Forelimb muscle (tissue), 1 donor: ENCODE measurements at regions not wholly inside any gene's neighbourhood (a gene's known extent, or its start where the extent isn't known, plus 50 kb on each side); places are given as distances from the start of the nearest gene placed in this dataset.
A peak's percentile ranks its signal among the peaks of the same experiment; 100 is the strongest.

Experiments used
- DNase-seq: peaks from one replicate; pipeline ENCODE4 v3.0.0-alpha.2; 2013; ENCODE audit warnings: low read depth

DNA sequence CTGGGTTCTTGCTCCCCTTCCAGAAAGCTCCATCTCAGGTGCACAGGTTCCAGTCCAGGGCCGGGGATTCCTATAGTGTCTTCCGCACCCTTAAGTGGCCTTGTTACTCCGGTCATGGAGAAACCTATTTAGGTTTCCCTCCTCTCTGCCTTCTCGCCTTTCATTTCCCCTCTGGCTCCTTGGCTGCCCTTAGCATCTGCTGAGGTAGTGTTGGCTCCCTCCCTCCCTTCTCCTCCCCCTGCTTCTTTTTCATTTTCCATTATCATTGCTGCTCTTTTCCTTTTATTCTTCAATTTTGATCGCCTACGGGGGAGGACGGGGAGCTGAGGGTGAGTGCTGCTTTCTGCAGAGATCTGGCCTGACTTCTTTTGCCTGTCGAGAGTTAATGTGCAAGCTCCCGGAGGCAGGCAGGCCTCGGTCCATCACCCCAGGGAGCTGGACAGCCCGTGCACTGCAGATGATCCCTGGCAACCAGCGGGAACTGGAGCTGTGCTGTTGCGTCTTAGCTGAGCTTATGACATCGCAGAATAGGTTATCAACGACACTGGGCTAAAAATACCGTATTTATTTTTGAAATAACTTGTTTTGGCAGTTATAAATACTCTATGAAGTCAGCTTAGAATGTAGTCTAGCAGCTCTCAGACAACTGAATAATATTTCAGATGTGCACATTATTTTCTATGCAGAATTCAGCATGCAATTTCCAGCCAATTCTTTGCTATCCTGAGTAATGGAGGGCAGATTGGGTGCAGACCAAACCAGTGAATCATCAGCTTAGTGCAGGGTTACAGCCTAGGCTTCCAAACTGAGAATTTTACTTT lies 141.9 kb downstream of the SLC4A3 start:
- DNase-seq, result peak; percentile 68

DNA sequence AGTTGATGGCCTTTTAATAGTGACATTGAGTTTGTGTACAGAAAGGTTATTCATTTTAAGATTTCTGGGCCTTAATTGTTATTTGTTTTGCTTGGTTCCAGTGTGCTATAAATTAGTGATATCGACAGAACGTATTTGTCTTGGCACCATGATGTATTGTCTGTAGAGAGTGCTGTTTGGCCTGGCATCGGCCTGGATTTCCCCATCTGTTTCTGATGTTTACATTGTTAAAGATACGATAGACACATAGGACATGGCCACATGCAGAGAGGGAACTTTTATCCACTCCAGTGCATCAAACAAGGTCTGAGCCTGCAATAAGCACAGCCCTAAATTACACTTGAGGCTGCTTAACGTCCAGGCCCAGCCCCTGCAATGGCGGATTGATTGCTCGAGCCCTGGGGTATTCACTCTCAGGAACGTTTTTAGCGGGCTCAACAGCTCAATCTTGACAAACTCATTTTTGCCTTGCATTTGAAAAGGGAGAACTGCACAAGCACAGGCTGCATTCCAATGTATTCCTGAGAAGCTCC lies 144.7 kb downstream of the SLC4A3 start:
- no peak for DNase-seq

DNA sequence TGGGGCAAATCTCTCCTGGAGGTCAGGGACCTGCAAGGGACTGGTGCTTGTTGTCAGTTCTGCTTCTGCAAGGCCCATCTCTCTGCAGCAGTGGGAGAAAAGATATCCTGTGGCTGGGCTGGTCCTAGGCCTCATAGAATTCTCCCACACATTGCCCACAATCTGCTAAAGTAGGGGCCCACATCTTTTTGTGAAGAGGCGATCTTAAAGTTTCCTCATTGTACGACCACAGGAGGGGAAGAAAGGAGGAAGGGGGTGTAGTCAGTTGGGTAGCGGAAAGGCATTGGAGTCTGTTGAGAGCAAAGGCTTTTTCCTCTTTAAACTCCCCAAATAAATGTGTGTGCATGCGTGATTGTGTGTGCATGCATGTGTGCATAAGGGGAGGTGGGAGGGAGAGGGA lies 145.3 kb downstream of the SLC4A3 start:
- DNase-seq, result no peak

DNA sequence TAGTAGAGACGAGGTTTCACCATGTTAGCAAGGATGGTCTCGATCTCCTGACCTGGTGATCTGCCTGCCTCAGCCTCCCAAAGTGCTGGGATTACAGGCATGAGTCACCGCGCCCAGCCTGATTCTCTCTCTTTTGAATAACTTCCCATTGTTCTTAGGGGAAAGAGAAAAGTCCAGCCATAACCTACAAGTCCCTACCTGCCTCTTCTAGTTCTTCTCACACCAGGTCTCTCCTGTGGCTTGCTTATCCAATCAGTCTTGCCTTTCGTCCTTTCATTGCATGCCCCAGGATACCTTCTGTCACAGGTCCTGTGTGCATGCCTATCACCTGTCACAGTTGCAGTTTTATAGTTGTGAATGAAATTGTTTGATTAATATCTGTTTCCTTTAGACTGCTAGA lies 148.1 kb downstream of the SLC4A3 start:
- DNase-seq, result no peak

DNA sequence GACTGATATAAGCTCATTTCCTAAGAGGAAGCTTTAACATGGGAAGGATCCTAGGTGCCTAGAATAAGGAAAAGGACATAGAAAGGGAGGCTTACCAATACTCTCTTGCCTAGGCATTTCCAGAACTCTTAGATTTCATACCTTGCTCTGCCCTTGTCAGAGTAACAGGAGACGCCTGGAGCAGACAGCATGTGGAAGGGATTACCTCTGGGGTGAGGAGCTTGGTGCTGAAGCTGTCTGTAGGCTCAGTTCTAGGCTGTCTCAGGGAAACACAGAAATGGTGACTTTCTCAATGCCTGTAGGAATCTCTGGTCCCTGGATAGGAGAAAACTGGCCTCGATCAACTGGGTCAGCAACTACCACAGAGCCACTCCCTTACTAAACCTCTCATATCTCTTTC lies 150.0 kb downstream of the SLC4A3 start:
- no peak for DNase-seq

DNA sequence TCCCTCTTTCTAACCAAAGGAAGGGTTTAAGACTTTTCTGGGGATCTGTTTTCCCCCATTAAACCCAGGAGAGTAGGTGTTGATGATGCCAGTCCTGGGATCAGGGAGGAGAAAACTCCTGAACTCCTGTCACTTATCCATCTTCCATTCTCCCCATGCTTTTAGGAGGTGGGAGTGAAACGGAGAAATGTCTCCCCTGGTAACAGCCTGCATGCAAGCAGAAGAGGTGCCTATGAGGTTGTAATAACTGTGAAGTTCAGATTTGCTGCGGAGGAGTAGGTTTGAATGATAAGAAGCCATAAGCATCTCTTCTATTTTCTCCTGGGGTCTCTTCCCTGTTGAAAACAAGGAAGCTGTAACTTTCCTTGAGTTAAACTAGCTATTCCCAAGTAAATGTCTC lies 150.8 kb downstream of the SLC4A3 start:
- no peak for DNase-seq

DNA sequence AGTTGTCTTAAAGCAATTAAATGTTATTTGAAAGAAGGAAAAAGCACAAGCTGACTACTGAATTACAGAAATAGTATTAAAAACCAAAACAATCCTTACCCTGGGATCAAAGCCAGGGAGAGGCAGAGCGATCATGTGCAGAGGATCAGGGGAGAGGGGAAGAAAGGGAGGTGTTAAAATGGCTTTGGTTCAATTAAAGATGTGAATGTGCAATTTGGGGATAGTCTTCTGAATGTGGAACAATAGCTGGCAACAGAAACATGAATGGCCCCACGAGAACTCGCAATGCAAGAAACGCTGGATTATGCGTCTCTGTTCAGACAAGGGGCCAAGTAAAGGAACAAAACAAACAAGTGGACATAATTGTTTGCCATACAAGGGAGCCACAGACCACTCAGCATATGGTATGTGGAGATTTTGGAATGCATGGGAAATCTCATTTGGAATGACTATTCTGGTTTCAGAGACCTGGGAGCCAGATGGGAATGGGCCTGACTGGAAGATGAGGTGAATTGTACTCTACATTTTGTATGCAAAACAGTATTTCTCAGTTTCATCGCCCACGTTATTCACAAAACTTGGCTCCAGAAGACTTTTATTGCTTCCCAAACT lies 155.4 kb downstream of the SLC4A3 start:
- peak; percentile 76 for DNase-seq

DNA sequence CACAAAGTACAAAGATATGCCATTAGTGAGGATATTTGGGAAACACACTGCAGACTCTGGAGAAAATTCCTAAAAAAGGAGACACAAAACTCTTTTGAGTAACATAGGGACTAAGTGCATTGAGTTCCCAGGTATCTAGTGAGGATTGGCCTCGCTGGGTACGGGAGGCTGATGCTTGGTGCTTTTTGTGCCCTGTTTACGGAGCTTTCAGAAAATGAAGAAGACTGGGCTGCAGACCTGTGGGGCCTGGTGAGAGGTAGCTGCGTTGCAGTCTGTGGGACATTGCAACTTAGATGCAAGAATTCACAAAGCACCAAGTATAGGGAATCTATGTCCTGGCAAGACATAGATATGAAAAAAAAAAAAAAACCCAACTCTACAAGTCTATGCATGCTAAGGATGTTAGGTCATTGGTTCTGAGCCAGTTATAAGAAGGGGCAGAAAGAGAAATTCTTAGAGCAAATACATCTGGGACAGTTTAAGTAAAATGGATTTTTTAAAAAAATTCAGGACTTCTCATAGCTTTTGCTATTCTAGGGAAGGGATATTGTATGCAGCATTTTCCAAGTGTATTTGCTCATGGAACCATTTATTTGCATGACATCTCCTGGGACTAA lies 156.0 kb downstream of the SLC4A3 start:
- DNase-seq, result peak; percentile 80

DNA sequence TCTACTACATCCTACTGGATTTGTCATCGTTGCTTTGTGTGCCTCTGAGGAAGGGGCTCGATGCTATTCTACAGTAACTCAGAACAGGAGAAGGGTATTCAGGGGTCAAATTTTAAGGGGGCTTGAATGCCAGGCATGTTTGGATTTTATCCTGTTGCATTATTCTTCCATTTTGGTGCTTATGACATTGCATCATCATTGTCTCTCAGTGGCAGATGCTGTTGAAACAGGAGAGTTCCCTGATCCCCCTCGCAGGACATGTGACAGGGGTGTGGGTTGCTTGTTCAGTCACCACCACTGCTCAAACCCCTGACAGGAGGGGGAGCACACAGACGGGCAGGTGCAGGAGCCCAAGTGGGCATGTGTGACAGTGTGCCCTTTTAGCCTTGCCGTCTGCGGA lies 156.7 kb downstream of the SLC4A3 start:
- no peak for DNase-seq

DNA sequence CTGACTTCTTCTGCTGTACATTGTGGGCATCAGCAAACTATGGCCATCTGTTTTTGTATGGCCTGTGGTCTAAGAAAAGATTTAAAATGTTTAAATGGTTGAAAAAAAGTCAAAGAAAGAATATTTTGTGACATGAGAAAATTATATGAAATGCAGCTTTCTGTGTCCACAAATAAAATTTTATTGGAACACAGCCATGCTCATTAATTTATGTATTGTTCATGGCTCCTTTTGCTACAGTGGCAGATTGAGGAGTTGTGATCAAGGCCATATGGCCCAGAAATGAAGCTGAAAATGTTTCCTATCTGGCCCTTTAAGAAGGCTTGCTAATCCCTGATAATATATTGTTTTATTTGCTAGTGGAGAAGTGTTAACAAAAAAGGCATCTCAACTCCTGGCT lies 162.0 kb downstream of the SLC4A3 start:
- no peak for DNase-seq

DNA sequence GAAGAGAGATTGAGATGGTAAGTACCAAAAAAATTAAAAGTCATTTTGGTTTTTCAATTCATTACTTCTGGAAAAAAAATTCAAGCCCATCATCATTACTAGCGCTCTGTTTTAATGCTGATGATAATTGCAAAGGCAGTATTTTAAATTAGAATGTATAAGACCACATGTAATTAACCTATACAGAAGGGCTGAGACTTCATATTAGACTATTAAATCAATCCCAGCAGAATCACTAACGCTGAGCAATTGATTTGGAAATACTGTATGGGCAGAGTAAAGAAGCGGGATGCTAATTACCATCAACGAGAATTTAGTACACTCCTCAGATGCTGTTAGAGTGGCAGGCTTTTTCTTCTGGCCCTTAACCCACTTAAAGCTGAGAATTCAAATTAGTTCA lies 165.0 kb downstream of the SLC4A3 start:
- no peak for DNase-seq

DNA sequence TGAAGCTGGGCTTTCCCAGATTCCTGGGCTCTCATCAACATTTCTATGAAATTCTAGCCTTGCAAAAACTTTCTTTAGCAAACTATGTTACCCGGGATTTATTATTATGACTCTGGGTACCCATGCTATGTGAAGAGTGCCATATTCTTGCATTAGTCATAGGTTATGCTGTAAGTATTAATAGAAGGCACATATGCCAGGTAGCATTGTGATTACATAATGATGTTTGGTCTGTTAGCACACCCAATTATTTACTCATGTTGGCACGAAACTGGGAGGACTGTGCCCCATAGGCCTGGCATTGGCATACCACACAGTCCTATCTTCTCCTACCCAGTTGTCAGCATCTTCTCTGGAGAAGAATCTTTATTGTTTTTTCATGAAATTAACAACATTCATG lies 171.0 kb downstream of the SLC4A3 start:
- no peak for DNase-seq

DNA sequence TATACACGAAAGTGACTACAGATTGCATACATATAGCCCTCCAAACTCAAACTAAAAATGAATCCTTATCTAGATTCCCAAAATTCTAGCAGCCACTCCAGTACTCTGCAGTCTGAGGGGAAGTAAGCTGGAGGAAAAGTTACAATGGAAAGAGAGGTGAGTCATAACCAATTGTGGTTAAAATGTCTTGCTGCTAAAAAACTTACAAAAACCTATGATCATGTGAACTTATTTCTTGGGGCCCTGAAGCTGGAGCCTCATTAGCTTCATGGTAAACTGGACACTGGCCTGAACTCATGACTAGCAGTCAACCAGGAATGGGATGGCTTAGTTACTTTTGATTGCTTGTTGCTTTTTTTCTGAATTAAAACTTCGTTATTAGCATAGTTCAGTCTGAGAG lies 175.9 kb downstream of the SLC4A3 start:
- no peak for DNase-seq

DNA sequence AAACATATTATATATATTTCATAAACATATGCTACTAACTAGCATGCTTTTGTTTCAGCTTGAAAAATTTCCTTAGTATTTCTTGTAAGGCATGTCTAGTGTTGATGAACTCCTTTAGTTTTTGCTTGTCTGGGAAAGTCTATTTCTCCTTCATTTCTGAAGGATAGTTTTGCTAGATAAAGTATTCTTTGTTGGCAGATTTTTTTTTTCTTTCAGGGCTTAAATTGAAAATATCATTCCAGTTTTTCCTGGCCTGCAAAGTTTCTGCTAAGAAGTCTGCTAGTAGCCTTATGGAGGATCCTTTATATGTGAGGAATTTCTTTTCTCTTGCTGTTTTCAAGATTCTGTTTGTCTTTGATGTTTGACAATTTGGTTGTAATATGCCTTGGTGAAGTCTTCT lies 183.5 kb downstream of the SLC4A3 start:
- DNase-seq, result no peak

DNA sequence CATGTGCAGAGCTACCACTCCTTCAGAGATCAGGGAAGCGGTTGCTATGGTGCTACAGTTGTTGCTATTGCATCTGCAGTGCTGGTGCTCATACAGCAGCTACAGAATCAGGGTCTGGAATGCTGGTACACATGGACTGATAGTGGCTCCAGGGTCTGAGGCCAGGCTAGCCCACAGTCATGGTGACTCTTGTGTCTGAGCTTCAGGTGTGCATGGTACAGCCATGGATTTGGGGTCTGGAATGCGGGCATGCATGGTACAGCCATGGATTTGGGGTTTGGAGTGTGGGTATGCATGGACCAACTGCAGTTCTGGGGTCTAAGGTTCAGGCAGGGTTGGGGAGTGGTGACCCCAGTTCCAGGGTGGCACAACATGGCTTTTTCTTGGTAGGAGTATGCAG lies 185.2 kb downstream of the SLC4A3 start:
- DNase-seq, result no peak

DNA sequence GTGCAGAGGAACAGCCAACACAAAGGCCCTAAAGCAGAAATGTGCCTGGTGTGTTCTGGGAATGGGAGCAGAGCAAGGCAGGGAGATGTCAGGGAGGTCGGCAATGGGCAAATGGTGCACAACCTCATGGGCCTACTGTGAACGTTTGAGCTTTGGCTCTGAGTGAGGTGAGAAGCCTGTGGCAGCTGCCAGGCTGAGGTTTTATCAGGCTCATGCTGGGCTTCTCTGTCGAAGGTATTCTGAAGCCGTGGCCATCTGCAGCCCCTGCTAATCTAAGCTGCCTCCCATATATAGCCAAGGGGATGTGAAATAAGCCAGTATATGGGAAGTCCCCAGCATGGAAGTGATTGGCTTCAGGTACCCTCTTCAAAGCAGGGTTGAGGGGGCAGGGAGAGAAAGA lies 193.3 kb downstream of the SLC4A3 start:
- DNase-seq, result no peak

DNA sequence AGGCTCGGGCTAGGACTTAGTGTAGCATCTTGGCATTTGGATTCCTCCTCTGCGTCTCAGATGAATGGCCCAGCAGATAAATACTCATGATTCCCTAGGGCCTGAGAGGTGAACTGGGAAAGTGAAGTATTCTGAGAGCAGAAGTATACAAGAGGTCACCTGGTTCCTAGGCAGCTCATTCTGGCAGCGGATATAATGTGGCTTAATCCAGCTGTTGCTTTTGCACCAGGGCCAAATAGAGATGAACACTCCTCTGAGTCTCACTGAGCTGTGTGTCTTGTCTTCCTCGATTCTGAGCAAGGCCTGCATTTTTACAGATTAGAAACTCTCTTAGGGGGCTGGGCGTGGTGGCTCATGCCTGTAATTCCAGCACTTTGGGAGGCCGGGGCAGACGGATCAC lies 196.1 kb downstream of the SLC4A3 start:
- DNase-seq, result no peak

DNA sequence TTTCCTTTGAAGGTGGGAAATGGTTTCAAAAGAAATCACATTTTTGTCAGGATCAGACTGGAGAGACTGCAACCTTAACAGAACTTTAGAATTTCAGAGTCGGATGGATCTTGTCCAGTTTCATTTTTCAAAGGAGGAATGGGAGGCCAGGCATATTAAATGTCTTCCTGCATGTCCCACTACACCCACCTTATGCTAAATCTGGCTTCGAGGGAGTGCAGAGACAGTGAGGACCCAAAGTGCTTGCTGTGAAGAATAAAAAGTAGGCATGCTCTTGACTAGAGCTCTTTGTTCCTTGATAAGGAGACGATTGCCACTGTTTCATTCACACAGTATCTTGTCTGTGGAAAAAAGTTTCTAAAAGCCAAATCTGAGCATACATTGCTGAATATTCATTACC lies 197.6 kb downstream of the SLC4A3 start:
- DNase-seq, result no peak

DNA sequence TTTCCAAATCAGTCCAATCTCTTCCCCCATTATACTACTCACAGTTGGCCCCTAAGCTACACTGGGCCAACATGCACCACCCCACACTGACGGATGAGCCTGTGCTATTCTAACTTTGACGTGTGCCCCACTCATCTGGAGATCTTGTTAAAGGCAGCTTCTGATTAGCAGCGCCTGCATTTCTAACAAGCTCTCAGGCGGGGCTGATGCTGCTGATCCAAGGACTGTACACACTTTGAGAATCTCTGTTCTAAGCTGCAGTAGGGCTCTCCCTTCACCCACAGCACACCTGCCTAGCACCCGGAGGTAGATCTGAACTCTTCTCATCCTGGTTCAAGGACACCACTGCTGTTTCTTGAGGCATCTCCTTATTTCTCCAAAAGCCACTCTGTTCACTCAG lies 200.7 kb downstream of the SLC4A3 start:
- DNase-seq, result no peak

DNA sequence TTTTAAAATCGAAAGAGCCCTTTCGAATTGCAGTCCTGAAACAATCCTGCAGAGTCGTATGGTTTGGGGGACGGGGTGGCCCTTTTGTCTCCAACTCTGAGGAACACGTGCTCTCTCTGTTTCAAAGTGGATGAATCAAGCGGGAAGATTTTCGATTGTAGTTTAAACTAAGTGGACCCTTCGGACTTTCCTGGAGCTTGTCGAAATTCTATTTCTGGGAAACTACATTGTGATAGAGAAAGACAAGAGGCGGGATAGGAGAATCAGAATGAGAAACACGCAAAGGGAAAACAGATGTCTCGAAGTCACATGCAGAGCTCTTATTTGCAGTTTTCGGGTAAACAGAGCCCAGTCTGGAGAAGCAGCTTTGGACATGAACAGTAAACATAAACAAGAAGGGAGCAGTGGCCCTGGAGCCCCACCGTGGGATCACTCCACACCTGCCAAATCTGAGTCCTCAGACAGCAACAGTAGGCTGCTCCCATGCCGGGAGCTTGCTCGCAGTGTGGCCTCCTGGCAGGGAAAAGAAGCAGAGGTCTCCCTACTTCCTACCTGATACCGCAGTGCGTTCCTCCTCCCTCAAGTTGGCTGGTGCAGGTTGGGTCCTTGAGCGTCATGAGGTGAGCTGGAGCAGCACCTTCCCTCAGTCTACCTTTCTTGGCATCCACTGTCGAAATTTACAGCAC lies 202.4 kb downstream of the SLC4A3 start:
- DNase-seq, result peak; percentile 62

DNA sequence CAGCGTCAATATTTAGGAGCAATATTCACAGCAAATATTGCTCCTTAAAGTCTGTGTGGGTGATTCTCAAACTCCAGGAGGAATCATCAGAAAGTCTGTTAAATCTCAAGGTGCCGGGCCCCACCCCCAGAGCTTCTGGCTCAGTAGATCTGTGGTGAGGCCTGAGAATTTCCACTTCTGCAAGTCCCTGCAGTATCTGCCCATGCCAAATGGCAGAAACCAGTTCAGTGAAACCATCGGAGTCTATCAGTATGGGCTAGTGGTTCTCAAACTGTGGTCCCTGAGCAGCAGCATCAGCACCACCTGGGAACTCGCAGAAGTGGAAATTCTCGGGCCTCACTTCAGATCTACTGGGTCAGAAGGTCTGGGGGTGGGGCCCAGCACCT lies 202.9 kb downstream of the SLC4A3 start:
- DNase-seq, result no peak

DNA sequence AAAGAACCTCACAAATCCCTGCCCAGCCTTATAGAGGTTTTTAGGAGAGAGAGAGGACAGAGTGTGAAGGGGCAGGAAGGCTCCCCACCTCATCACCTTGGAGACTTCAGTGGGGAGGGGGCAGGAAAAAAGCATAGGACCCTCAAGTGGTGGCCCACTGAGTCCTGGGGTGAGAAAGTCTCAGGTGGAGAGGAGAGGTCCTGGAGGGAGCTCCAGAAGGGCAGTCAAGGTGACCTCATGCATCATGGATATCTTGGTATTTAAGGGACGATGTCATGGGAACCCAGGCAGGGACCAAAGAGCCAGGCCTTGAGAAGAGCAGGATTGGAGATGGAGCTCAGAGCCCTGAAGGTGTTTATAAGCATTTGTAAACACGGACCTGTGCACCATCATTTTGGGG lies 204.5 kb downstream of the SLC4A3 start:
- DNase-seq, result no peak
